NCI-H128 (cell line): ENCODE measurements at regions not wholly inside any gene's neighbourhood (a gene's known extent, or its start where the extent isn't known, plus 50 kb on each side); places are given as distances from the start of the nearest gene placed in this dataset.

Experiments used
- DNase-seq: peaks from one replicate; lab custom pipeline; 2025; ENCODE audit not compliant: unreplicated experiment; lab: John Stamatoyannopoulos, UW

GRCh38 chr14:97477353-97477752, 680.2 kb downstream of the VRK1 start:
- no peak for DNase-seq

- DNase-seq: no peak
Observed at GRCh38 chr14:97485201-97485600, 688.0 kb downstream of the VRK1 start.

GRCh38 chr14:97486601-97487120, 689.5 kb downstream of the VRK1 start:
- DNase-seq: no peak

DNA sequence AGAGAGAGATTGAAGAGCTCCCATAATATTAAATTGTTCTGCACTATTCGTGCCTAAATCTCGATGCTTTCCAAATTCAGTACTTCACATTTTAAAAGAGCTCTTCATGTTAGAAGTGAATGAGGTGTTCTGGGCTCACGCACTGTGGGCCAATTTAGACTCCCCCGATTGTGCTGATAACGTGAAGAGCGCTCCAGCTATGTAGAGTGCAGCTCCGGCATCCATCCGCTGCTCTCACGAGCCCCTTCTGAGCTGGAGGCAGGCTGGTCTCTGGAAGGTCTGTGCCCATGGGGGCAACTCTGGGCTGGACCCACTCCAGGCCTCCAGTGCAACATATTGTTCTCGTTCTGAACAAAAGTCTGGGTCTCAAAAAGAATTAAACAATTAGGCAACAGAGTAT, 692.6 kb downstream of the VRK1 start:
- no peak for DNase-seq

DNA sequence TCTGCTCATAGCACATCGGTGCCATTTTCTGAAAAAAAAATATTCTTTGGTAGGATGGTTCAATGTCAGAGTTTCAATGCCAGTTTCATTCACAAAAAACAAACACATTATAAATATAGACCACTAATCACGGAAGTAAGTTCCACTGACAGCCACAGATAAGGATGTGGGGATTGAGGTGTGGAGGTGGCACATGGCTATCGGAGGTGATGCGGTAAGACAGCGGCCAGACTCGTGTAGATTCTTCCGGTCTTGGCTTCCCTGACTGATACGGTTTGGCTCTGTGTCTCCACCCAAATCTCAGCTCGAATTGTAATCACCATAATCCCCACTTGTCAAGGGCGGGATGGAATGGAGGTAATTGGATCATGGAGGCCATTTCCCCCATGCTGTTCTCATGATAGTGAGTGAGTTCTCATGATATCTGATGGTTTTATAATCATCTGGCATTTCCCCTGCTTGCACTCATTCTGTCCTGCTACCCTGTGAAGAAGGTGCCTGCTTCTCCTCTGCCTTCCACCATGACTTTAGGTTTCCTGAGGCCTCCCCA, 693.4 kb downstream of the VRK1 start:
- DNase-seq: no peak

DNA sequence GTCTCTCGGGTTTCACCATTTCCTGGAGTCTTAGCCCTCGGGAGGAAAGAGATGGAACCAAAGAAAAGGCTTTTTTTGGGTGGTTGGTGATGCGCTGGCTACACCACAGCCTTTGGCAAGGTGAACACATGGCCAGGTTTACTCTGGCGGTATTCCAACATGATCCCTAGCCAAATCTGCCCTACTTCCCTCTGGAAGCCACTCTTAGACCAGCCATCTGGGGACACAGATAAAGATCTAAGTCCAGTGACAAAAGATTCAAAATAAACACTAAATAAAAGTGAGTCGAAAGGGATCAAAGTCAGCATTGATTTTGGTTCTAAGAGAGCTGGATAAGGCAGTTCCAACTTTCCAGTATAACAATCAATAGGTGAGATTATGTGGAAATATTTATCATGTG, 694.5 kb downstream of the VRK1 start:
- no peak for DNase-seq

DNA sequence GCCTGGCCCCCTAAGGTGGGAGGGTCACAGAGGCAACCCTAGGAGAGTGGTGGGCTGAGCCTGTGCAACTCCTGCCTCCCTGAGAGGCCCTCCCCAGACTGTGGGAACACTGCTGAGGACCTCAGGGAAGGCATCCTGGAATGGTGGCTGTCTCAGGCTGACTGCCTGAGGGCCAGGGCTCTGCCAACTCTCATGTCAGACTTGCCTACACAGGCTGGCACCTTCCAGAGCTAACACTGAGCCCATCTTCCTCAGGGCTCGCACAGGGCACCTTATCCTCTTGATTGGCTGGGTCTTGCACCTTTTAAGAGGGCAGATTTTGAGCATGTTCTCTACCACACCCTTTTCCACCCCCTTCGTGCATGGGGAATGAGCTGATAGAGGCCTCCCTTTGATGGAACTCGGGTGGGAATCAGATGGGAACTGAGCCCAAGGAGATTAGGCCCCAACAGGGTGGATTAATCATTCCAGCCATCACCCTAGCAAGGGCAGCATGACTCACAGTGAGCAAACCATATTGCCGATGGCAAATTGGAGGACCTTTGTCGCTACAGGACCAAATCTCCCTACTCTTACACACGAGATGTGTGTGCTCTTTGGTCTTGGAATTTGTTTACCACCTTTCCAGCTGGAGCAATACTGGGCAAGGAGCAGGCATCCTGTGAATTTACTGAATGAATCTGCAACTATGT, 702.8 kb downstream of the VRK1 start:
- no peak for DNase-seq

GRCh38 chr14:97506626-97507025, 709.4 kb downstream of the VRK1 start:
- DNase-seq: no peak

- no peak for DNase-seq
Observed at GRCh38 chr14:97513891-97514290, 716.7 kb downstream of the VRK1 start.

DNA sequence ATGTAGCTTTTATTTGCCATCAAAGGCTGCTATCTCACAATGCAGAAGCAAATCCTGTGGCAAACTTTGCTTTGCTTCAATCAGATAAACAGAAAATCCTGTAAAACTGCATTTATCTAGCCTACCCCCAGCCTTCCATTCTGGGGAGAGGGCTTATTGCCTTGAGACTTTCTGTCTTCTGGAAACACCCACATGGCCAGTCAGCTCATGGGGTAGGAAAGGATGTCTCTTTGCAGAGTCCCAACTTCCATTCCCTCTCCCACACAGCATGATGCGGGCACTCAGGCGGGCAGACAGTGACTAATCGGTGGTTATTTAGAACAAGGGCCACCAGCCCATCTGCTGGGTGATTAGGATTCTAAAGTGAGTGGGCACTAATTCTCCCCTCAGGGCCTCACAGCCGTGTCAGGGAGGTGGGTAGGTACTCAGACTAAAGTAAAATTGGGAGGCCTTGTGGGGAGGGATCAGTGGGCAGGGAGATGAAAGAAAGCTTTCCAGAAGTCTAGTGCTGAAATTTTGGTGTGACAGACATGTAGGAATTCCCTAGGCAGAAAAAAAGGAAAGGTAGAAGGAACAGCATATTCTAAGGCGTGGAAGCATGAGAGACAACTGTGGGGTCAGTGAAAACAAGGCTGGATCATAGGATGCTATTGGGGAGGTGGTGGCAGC, 720.5 kb downstream of the VRK1 start:
- no peak for DNase-seq

DNA sequence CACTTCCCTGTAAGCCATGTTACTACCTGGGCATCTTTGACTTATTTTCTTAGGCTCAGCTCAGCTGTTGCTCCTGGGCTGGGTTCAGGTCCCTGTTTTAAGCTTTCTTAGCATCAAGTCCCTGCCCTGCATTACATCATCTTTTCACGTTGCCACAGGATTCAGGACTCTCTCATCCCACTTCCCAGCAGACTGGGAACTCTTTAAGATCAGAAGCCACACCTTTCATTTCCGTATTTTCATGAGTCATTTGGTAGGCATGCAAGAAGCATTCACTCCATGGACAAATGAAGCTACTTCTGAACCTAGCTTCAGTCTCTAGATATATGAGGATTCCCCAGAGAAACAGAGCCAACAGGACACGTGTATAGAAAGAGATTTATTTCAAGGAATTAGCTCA, 726.8 kb downstream of the VRK1 start:
- no peak for DNase-seq

DNA sequence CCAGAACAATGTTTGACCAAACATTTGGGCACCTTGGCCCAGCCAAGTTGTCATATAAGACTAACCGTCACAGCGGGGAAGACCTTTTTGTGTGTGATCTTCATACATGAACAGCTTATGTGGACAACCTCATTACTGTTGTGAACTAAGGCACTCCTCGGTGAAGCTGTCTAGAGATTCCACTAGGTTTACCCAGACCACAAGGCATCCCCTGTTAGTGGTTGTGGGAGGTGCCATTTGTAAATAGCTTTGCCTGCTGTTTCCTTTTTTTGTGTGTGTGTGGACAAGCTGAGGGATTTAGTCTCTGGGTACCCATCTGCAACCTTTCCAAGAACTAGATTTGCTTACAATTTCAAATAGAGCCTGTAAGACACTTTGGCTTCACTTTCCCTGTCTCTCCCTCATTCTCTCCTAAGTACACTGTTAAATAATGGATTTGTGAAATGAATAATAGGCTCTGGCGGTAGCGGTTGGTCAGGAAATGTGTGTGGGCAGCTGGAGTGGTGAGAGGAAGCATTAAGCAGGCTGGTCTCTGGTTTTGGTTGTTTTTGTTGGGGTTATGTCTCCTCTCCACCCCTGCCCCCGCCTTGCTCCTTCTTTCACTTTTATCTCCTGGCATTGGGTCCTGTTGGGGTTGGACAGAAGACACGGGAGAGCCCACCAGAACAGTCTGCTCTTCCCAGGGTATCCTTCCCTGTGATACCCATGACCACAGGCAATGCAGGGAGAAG, 727.6 kb downstream of the VRK1 start:
- no peak for DNase-seq

DNA sequence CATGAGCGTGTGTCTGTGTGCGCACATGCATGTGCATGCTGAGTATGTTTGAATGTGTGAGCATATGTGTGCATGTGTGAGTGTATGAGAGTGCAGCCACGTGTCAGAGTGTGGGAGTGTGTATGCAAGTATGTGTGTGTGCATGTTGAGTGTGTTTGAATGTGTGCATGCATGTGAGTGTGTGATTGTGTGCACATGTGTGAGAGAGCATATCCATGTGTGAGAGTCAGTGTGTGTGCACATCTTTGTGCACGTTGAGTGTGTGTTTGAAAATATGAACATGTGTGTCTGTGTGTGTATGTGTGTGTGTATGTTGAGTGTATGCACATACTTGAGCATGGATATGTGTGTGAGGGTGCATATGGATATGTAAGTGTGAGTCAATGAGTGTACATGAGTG, 730.8 kb downstream of the VRK1 start:
- no peak for DNase-seq

DNA sequence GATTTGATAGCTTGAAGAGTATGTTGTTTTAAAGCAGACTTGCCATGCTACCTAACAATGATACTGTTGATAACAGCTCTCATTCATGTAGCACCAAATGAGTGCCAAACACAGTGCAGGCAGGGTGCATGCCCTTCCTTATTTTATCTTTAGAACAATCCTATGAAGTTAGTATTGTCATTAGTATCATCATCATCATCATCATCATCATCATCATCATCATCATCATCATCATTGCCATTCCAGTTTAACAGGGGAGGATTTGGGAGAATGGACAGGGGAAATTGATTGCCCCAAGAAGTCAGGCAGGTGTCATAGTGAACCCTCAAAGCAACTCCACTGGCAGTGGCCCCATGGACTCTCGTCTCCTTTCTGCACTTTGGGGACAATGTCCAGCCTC, 734.9 kb downstream of the VRK1 start:
- DNase-seq: no peak

DNA sequence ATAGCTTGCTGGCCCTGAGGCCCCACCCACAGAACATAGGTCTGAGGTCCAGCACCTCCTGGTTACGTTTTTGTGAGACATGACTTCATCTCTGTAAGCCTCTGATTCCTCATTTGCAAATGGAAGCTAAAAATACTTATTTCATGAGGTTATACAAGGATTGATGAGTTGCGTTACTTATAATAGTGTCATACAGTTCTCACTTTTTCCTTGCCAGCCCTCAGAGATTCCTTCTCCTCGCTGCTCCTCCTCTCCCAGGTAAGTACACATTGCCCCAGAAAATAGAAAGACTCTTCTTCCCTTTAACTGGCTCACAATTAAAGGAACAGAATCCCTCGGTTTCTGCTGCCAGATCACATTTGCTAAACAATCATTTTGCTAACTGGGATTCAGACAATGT, 739.2 kb downstream of the VRK1 start:
- no peak for DNase-seq

DNA sequence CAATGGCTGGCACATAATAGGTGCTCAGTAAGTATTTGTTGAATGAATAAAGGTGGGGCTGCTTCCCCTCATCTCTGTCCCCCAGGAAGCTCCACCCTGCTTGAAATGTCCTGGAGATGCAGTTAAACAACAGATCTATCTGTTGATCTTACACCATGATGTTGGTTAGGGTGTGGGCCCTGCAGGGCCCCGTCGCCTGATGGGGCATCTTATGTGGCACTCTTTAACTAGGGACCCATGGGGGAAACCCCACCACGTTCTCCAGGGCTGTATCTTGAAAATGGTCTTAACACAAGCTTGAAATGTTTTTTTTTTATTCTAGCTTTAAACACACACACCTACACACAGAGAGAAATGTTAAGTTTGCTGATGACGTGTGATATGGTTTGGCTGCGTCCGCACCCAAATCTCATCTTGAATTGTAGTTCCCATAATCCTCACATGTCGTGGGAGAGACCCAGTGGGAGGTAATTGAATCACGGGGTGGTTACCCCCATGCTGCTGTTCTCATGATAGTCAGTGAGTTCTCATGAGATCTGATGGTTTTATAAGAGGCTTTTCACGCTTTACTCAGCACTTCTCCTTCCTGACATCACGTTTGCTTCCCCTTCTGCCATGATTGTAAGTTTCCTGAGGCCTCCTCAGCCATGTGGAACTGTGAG, 741.7 kb downstream of the VRK1 start:
- DNase-seq: no peak

DNA sequence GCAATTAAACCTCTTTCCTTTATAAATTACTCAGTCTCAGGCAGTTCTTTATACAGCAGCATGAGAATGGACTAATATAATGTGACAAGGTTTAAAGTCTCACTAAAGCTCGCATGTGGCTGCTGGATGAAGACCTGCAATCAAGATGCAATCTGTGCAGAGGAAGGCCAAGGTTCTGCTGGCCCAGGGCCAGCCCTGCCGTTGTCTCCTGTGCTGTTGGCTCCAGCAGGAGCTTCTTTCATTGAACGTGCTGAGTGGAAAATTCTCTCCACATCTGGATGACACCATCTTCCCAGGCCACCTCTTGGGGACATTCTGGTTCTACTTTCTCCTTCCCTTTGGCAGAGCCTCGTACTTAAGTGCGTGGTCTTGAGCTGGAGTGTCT, 742.2 kb downstream of the VRK1 start:
- no peak for DNase-seq

DNA sequence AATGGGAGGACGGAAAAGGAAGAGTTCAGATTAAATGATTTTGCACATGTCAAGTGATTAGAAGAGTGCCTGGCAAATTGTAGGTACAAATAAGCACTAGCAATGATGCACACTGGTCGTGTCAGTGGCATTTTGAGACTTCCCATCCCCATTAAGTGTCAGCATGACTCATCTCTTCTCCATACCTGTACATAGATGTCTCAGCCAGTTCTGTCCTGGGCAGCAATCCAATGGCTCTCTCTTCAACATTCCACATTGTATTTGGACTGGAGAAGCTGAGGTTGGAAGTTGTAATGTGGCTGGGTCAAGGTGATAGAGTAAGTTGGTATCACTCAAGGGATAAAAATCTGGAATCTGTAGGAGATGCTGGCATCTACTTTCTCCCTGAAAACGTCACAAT, 742.7 kb downstream of the VRK1 start:
- DNase-seq: no peak

DNA sequence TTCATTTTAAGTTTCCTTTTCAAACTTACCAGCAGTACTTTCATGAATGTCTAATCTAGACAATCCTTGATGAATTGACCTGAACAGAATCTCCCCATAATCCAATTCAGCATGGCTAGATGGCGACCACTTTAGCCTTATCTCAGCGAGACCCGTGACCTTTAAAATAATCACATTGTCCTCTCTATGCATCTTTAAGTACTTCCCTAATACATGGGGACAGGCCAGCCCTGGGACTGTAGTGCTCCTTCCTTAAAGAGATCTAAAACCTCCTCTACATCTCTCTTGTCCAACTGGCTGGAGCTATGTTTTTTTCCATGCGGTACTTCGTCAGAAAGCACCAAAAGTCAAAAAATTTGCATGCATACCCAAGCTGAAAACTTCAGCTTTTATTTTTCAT, 746.0 kb downstream of the VRK1 start:
- no peak for DNase-seq

- no peak for DNase-seq
Observed at GRCh38 chr14:97543816-97544215, 746.6 kb downstream of the VRK1 start.

DNA sequence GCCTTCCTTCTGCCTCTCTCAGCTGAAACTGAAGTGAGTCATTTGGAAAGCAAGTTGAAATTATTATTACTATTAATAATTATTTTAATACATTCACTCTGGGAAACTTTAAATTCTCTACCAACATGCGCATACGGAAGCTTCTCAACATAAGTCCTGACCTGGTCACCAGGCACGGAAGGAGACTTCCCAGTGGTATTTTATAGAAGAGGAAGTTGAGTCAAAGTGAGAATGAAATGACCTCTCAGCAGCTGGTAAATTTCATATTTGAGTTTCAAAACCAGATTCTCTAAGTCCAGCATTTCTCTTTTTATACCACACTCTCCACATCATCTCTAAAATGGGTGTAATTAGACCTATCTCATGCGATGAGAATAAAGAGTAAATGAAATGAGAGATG, 747.4 kb downstream of the VRK1 start:
- DNase-seq: no peak
